HepG2 (cell line): ENCODE measurements at regions not wholly inside any gene's neighbourhood (a gene's known extent, or its start where the extent isn't known, plus 50 kb on each side); places are given as distances from the start of the nearest gene placed in this dataset.

Experiments used
- ATAC-seq: fragments of 200-7000 bp; cut with Tn5 transposase; 3 replicates; pipeline ENCODE4 v1.9.1; 2020; ENCODE audit warnings: mild to moderate bottlenecking, moderate library complexity
- BruUV-seq: library from RNA; stranded (reverse); fragments of 400-500 nt; replicated peaks from 2 replicates; lab custom pipeline; 2021; lab: Mats Ljungman, UMichigan
- CTCF ChIA-PET: fragments of 300-600 bp; formaldehyde crosslinking; extraction: SDS; loops from one replicate; lab custom pipeline; 2021; ENCODE audit warnings: low total read pairs, inconsistent platforms, low intra/inter-chr PET ratio; lab: Yijun Ruan, JAX
- POLR2A ChIA-PET: fragments of 350-600 bp; sonication (Branson Sonifier 250); formaldehyde crosslinking; loops from one replicate; lab custom pipeline; 2020; ENCODE audit warnings: antibody characterized with exemption, inconsistent platforms; lab: Yijun Ruan, JAX
- DNase-seq: peaks from one replicate; pipeline ENCODE4 v3.0.0-alpha.2; 2015; ENCODE audit warnings: low spot score
- FAIRE-seq: peaks from 3 replicates; lab custom pipeline; 2011; peaks lifted over from hg19 to GRCh38; lab: Jason Lieb, UNC
- H2AFZ ChIP-seq: one replicate; pipeline ENCODE4 v1.6.1; 2011; ENCODE audit warnings: low read length, inconsistent platforms
- H3K27ac ChIP-seq: fragments of 300-600 bp; 3 replicates; pipeline ENCODE4 v1.8.0; 2011; ENCODE audit warnings: mixed run types, mild to moderate bottlenecking, mixed read lengths, low read length, inconsistent platforms; ENCODE audit not compliant: insufficient read depth; ENCODE audit errors: extremely low read length
- H3K27me3 ChIP-seq, 2 experiments: fragments of 200-600 bp in 1 of 2; 2 replicates in 1 of 2; 3 replicates in 1 of 2; pipeline versions ENCODE4 v1.6.0 to v1.8.0; 2011; ENCODE audit warnings: low read length in 2 of 2, mild to moderate bottlenecking in 2 of 2, moderate library complexity in 2 of 2, inconsistent platforms in 1 of 2; ENCODE audit not compliant: insufficient read depth in 2 of 2, control insufficient read depth in 1 of 2
- H3K36me3 ChIP-seq, 2 experiments: fragments of 200-600 bp in 1 of 2; replicated peaks in 1 of 2; 2 replicates in 1 of 2; 3 replicates in 1 of 2; pipeline versions ENCODE4 v1.5.1 to v1.8.0; 2011; ENCODE audit warnings: low read length in 2 of 2, inconsistent platforms in 1 of 2; ENCODE audit not compliant: insufficient read depth in 2 of 2, control insufficient read depth in 1 of 2
- H3K4me1 ChIP-seq: 2 replicates; pipeline ENCODE4 v1.5.1; 2012; ENCODE audit warnings: low read length, inconsistent platforms; ENCODE audit not compliant: insufficient read depth
- H3K4me2 ChIP-seq: 2 replicates; pipeline ENCODE4 v1.6.0; 2011; ENCODE audit warnings: low read depth, low read length, inconsistent platforms
- H3K4me3 ChIP-seq, 3 experiments: fragments of 200-600 bp in 1 of 3; sonication (generic), shearing (Covaris generic) in 1 of 3; replicated peaks in 1 of 3; 2 replicates each; pipeline ENCODE4 v1.5.1; 2011 to 2016; ENCODE audit warnings: low read length in 3 of 3, inconsistent platforms in 2 of 3, low read depth in 2 of 3, mild to moderate bottlenecking in 2 of 3, control low read depth in 1 of 3, mixed read lengths in 1 of 3; ENCODE audit not compliant: insufficient read depth in 1 of 3
- H3K79me2 ChIP-seq: one replicate; pipeline ENCODE4 v1.6.1; 2011; ENCODE audit warnings: low read length, inconsistent platforms; ENCODE audit not compliant: insufficient read depth
- H3K9ac ChIP-seq: 2 replicates; pipeline ENCODE4 v1.6.0; 2011; ENCODE audit warnings: mild to moderate bottlenecking, low read depth, low read length, inconsistent platforms; ENCODE audit not compliant: insufficient read depth
- H3K9me3 ChIP-seq: 2 replicates; pipeline ENCODE4 v1.5.1; 2012; ENCODE audit warnings: mild to moderate bottlenecking, low read length
- H4K20me1 ChIP-seq: 2 replicates; pipeline ENCODE4 v1.6.0; 2011; ENCODE audit warnings: inconsistent platforms, mild to moderate bottlenecking, low read length, moderate library complexity; ENCODE audit not compliant: insufficient read depth
- DNMT1 ChIP-seq: sonication (generic); formaldehyde crosslinking; IDR thresholded peaks from 2 replicates; pipeline ENCODE4 v1.5.1; 2020; ENCODE audit warnings: mild to moderate bottlenecking, missing genetic modification reagents
- ETV5 ChIP-seq: IDR thresholded peaks from 2 replicates; pipeline ENCODE4 v1.6.1; 2018; ENCODE audit warnings: missing biosample characterization, missing genetic modification reagents, inconsistent platforms, borderline replicate concordance
- GLMP ChIP-seq: sonication (generic); formaldehyde crosslinking; IDR thresholded peaks from 2 replicates; pipeline ENCODE4 v1.9.0; 2021; ENCODE audit warnings: missing genetic modification reagents, mild to moderate bottlenecking, borderline replicate concordance
- KLF16 ChIP-seq, 2 experiments: sonication (generic) in 1 of 2; formaldehyde crosslinking in 1 of 2; IDR thresholded peaks; 2 replicates each; pipeline versions ENCODE4 v1.6.1 to v1.8.0; 2016 to 2023; ENCODE audit warnings: missing genetic modification reagents in 2 of 2, missing compliant biosample characterization in 1 of 2
- MEF2D ChIP-seq: sonication (generic); formaldehyde crosslinking; IDR thresholded peaks from 2 replicates; pipeline ENCODE4 v1.5.1; 2020; ENCODE audit warnings: mild to moderate bottlenecking, missing genetic modification reagents
- TRAFD1 ChIP-seq: sonication (generic); formaldehyde crosslinking; IDR thresholded peaks from 2 replicates; pipeline ENCODE4 v1.5.1; 2020; ENCODE audit warnings: missing genetic modification reagents, mild to moderate bottlenecking, borderline replicate concordance
- ZNF143 ChIP-seq: sonication (generic); formaldehyde crosslinking; IDR thresholded peaks from 2 replicates; pipeline ENCODE4 v1.4.0; 2020; ENCODE audit warnings: missing genetic modification reagents
- ZNF430 ChIP-seq: sonication (generic); formaldehyde crosslinking; IDR thresholded peaks from 2 replicates; pipeline ENCODE4 v1.9.0; 2021; ENCODE audit warnings: mild to moderate bottlenecking, missing genetic modification reagents
- ZNF446 ChIP-seq: sonication (generic); formaldehyde crosslinking; IDR thresholded peaks from 2 replicates; pipeline ENCODE4 v1.5.0; 2020; ENCODE audit warnings: mild to moderate bottlenecking, missing genetic modification reagents
- WGBS: methylation state at CpG from one replicate; pipeline ENCODE4 v1.1.6; 2017; ENCODE audit warnings: low lambda C conversion rate; 5-methylcytosine and 5-hydroxymethylcytosine counted together
- in situ Hi-C: cut with HindIII; loops from 2 replicates; pipeline ENCODE4 v1.10.0; 2017; ENCODE audit warnings: low pct_unique_long_range_greater_than_20kb; ENCODE audit not compliant: extremely low pct_ligation_motif_present
- intact Hi-C: fragments of 100-400 bp; cut with micrococcal nuclease; formaldehyde crosslinking; loops from one replicate; pipeline ENCODE4 v1.10.0; 2022; ENCODE audit not compliant: unreplicated experiment

GRCh38 chr2:53423465-53423864, 344.1 kb upstream of the CHAC2 start:
- H3K27ac ChIP-seq: no peak overlapping the region
- no peaks in the 10 kb centered on the region for H3K9me3 ChIP-seq
- in situ Hi-C loops: loop anchor here (10.0 kb wide), 1 partner anchor 321 kb away; no protein-coding TSS in a partner anchor
- no TSS peak for BruUV-seq
- H3K36me3 ChIP-seq: no peaks in the 10 kb centered on the region
- no peak for TF ChIP-seq TRAFD1 (CRISPR knock-in tag)
- no peak for TF ChIP-seq ETV5 (CRISPR knock-in tag)
- no peak for TF ChIP-seq MEF2D (CRISPR knock-in tag)
- no peak for TF ChIP-seq ZNF430
- TF ChIP-seq GLMP: no peak
- TF ChIP-seq ZNF446 (CRISPR knock-in tag): no peak
- no peak for TF ChIP-seq ZNF143 (CRISPR knock-in tag)
- no peak for TF ChIP-seq KLF16 (CRISPR knock-in tag; IDR thresholded peaks at IDR 0.05)
- no peak for TF ChIP-seq DNMT1
- TF ChIP-seq, all 625 proteins: peak for 0
- Histone ChIP-seq H3K4me2 (no peak overlapping the region), H3K4me3 (no peak overlapping the region), H3K79me2 (no peaks in the 10 kb centered on the region), H2AFZ (no peak overlapping the region), H3K9ac (no peak overlapping the region), H4K20me1 (no peaks in the 10 kb centered on the region), H3K4me1 (no peaks in the 10 kb centered on the region), H3K27me3 (no peaks in the 10 kb centered on the region; a peak in 1 of 5 replicates)
- 33% methylated on average over 3 of the region's 3 CpGs for WGBS
- DNase-seq: no peak
- peak; percentile 47 for ATAC-seq
- POLR2A ChIA-PET: no interaction called here
- intact Hi-C loops: loop anchor here (1.0 to 2.0 kb wide), 3 partner anchors 50 to 317 kb away; no protein-coding TSS in a partner anchor
- CTCF ChIA-PET: interaction anchor here (1.9 kb wide), 1 partner anchor 317 kb away, joined by 11 read pairs; no protein-coding TSS in a partner anchor
- no peak for FAIRE-seq
